ENCODE measurements at regions not wholly inside any gene's neighbourhood (a gene's known extent, or its start where the extent isn't known, plus 50 kb on each side); places are given as distances from the start of the nearest gene placed in this dataset.

DNA sequence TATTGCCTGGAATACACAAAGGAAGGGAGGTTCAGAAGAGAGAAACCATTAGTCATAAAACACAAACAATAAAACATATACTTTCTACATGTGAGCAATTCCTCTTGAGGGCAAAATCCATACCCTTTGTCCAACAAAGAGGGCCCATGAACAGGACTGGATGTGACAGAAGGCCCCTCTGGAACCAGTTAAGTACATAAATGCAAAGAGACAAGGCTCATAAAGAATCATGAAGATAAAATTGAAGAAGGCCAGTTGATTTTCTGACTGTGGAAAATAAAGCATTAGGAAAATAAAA is 58.3 kb upstream of the CPOX start:
- TF ChIP-seq POLR2A (IDR thresholded peaks at IDR 0.05): no peak
- TF ChIP-seq, protein P1, sequence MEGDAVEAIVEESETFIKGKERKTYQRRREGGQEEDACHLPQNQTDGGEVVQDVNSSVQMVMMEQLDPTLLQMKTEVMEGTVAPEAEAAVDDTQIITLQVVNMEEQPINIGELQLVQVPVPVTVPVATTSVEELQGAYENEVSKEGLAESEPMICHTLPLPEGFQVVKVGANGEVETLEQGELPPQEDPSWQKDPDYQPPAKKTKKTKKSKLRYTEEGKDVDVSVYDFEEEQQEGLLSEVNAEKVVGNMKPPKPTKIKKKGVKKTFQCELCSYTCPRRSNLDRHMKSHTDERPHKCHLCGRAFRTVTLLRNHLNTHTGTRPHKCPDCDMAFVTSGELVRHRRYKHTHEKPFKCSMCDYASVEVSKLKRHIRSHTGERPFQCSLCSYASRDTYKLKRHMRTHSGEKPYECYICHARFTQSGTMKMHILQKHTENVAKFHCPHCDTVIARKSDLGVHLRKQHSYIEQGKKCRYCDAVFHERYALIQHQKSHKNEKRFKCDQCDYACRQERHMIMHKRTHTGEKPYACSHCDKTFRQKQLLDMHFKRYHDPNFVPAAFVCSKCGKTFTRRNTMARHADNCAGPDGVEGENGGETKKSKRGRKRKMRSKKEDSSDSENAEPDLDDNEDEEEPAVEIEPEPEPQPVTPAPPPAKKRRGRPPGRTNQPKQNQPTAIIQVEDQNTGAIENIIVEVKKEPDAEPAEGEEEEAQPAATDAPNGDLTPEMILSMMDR (IDR thresholded peaks at IDR 0.05): no peak
